NCI-H1092 treated with DMSO at 0.1 percent for 48 hours (cell line): ENCODE measurements at regions not wholly inside any gene's neighbourhood (a gene's known extent, or its start where the extent isn't known, plus 50 kb on each side); places are given as distances from the start of the nearest gene placed in this dataset.

Experiments
- DNase-seq: peaks from one replicate; lab custom pipeline; 2025; lab: John Stamatoyannopoulos, UW

DNA sequence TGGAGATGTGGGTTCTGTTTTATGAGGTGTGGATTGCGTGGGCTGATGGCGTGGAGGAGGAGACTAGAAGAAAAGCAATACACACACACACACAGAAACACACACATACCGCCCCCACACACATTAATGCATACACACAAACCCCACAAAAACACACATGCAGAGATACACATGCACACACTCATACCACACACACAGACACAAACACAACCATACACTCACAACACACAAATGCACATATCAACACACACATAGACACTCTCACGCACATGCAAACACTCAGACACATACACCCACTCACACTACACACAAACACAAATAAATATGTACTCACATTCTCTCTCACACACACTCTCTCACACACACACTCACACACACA is 75.7 kb upstream of the UBL3 start:
- DNase-seq: no peak

DNA sequence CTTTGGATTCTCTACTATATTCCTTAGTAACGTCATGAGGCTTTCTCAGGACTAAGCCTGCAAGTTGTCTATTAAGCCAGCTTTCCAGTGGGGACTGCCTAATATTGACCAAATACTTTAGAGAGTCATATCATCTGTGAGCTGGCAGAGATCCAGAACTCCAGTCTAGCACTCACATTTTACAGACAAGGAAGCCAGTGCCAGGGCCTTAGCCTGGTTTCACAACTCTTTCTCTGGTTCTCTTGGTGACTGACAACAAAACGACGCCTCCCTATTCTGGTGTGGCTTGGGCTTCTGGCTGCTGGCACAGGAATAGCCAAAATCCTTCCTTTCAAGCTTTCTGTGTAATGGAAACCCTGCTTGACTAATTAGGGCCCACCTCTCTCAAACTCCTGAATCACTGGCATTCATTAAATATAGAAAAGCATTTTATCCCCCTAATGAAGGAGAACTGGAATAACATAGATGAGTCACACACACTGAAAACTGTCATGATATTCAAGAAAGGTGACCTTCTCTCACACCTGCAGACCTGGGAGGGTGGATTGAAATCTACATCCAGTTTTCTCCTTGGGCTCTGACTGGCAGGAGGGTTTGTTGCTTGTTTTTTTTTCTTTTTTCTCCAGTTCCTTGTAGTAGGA is 75.2 kb upstream of the UBL3 start:
- DNase-seq: peak; percentile 61

DNA sequence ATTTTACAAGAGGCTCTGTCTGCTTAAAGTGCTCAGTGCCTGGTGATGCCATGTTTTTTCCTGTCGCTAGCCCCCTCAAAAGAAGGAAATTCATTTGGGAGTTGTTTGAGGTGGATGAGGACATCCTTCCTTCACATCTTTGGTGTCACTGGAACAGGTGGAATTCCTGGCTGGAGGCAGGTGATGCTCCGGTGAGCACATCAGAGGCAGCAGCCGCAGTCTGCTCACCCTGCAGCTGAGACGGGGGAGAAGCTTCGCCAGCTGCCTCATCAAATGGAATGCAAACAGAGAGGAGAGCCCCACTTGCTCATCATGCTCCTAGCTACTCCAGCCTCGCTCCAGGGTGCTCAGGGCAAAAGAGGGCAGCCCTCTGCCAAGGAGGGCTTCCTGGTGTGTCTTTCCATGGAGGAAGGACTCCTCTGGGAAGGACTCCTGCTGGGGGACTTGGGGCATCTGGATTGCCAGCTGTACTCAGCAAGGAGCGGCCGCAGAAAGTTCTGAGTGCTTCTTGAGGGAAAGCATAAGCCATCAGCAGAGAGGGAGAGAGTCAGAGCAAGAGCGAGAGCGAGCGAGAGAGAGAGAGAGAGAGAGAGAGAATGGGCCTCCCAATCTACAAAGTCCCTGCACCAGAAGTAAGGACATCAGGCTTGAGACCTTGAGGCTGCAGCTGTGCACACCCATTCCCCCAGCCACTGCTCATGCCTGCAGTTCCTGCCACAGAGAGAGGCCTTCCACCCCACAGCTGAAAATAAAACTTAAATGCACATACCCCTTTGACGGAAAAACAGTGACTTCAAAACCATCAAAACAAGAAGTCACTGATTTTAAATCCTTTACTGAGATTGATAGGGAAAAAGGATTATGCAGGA is 74.3 kb upstream of the UBL3 start:
- peak; percentile 66 for DNase-seq

DNA sequence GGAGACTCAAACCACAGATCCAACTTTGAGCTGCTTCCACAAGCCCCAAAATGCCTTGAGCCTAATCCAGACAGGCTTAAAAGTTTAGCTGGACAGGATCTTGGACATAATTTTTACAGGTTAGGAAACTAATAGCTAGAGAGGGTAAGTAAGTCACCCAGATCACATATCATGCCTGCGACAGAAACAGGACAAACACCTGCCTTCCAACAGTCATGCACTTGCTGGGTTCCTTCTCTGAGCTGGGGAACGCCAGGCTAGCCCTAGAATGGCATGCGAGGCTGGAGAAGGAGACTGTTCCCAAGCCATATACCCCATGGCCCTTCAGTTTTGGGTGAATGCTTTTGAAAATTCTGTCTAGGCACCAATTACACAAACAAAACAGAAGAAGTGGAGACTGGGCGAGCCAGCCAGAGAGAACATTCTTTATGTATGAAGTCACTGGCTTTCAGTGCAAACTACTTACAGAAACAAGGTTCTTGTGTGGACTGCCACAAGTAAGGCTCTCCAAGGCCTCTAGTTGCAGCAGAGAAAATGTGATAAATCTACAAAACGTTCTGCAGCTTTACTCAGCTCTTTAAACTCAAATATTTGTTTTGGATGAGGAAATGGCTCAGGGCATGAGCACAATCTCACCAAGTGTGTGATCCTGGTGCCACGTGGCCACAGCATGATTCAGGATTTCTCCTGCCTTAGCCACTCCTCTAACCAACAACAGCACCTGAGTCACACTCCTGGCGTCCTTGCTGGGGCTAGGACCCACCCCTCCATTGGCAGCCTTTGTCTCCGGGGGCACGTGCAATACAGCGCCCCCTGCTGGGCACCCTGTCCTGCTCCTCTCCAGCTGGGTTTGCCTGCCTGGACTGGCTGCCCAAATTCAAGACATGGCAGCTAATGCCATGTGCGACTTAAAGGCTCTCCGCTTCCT is 73.4 kb upstream of the UBL3 start:
- DNase-seq: peak; percentile 54

DNA sequence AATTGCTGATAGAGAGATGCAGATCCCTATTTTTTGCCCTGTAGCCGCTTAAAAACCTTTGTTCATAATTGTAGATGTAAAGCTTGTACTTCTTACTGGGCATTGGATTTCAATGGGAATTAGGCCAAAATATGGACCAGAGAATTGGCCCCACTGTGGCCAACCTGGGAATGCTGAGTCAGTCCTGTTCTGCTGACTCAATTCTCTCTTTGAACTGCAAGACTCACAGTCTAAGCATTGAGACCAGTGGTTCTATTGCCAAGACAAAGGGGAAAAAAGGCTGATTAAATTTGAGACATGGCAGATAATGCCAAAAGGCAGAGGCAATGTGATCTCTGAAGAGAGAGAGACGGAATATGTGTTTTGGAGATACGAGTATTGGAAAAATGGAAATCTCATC is 72.5 kb upstream of the UBL3 start:
- DNase-seq: no peak

DNA sequence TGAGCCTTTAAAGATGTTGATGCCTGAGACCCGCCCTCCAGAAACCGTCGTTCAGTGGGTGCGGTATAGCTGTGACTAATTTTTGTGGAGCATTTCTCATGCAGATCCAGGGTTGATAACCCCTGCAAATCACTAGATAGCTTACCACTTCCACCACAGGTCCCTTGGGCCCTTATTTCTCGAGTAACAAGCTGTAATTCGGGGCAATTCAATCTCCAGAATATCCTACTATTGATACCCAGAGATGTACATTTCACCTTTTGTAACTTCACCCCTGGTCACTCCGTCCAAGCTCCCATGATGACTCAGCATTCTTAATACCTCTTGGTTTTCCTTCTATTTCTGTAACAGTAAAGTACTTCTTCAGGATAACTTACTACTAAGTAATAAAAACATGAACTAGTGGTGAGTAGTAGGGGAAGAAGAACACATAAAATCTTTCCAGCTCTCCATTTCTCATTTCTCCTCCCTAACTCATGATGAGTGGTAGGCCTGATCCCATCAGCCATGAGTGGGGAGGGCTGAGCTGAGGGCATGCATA is 71.9 kb upstream of the UBL3 start:
- DNase-seq: no peak

DNA sequence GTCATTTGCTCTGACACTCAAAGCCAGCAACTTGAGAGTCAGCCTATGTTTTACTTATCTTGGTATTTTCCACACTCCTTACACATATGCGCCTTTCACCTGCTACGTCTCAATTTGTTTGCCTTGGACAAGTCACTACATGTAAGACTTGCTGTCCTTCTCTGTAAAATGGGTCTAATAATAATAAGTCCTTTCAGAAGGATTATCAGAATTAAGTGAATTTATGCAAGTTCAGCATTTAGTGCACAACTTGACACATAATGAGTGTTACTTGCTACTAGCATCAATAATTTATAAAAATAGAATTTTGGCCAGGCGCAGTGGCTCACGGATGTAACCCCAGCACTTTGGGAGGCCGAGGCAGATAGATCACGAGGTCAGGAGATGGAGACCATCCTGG is 71.1 kb upstream of the UBL3 start:
- DNase-seq: no peak

DNA sequence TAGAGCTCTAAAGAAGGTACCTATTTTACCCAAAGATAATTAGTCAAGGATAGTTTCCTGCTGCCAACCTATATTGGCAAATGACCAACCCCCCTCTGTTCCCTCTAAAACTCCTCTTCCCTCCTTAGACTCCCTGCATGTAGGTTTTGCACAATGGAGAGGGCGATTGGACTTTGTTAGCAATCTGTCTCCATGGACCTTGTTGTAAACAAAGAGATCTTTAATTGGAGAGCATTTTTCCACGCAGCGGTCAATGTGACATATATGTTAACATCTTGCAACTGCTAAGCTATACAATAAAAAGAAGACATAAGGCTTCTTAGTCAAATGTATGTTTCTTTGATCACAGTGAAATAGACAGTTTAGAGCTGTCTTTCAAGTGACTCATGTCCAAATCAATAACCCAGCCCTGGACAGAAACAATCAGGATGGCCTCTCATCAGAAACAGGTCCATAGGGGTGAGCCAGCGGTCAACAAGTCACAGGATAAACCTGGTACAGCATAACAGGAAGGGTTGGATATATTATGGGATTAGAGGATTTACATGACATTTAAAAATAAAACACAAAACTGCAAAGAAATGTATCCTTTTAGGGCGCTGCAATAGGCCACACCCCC is 69.7 kb upstream of the UBL3 start:
- no peak for DNase-seq

DNA sequence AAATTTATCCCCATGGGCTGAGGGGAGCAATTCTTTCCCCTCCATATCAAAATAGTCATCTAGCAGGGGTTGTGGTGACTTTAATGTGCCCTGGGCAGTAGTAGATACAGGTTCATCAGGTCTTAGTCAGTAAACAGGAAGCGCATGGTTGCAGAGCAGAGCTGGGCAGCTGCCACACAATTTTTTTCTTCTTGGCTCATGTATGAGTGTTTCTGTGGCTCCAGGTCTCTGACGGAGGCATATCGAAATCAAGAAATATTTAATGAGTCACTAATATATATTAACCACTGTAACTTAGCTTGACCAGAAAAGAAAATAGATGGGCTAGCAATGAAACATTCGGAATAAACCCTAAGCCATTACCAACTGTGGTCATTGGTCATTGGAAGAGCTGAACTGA is 68.4 kb upstream of the UBL3 start:
- DNase-seq: no peak

DNA sequence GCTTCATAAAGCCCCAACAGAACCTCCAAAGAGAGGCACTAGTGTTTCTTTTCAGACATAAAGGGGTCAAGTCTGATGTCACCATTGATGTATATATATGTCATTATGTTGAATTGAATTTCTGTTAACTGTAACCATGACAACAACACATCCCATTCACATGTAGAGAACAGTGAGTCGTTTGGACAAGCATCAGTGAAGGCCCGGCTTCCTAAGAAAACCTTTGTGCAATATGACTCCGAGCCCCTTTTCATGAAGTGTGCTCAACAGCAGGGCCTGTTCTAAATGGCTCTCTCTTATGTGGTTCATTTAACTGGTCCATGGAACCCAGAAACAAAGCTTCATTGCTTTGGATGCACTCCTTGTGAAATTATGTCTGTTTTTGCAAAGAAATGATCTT is 67.2 kb upstream of the UBL3 start:
- no peak for DNase-seq

DNA sequence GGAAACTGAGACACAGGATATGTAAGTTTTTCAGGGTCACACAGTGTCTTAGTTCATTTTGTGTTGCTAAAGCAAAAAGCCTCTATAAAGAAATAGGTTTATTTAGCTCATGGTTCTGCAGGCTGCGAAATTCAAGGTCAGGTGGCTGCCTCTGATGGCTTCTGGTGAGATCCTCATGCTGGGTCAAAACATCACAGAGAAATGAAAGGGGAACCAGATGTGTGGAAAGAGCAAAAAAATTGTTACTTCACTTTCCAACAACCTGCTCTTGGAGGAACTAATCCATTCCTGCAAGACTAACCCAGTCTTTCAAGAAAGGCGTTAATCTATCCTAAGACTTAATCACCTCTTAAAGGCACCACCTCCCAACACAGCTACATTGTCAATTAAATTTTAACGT is 64.2 kb upstream of the UBL3 start:
- DNase-seq: no peak

DNA sequence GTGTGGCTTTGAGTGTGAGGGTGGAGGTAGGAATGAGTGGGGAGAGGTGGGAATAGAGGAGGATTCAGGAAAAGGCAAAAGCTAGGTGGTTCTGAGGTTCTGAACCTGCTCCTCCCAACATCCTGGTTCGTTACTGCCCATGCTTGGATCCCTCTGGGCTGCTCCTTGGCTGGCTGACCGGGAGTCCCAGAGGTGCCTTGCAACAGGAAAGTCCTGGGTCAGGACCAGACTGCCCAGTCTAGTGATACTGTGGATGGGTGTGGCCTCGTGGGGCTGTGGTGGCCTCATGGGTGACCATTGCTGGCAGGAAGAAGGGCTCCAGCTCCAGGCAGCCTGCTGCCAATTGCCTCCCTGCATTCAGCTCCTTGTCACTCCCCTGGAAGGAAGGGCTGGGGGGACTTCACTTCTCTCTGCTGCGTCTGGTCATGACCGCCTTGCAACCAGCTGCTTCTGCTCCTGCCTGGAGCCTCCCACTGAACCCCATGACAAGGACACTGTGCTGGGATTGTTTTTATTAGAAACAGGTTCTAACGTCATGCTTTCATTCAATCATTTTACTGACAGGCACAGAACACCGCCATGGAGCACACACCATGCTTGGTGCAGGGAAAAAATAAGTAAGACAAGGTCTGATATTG is 61.5 kb upstream of the UBL3 start:
- DNase-seq: no peak

DNA sequence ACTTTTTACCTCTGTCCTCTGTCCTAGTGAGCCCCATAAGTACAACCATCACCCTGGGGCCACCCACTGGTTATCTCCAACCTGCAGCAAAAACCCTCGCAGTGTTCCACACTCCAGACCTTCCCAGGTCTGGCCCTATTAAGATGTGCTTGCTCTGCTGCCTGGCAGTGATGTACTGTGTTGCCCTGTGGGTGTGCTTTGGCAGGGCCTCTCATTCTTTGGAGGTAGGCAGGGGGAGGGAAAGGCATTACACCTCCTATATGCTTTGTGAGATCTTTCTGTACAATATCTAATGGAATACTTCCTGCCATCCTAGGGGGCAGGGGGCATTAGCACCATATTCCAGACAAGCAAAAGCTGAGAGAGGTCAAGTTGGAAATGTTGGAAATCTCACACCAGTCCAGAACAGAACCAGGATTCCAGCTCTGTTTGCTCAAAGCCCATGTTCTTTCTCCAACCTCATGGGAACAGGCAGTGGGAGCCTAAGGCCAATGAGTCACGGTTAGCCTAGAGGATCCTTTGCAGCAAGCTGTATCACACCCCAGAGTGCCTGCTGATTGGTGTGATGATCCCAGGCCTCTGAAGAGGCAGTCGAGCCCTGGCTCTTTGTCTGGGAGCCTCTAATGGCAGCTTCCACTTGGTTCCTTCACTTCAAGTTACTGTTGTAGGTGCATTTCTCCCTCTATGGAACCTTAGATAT is 59.7 kb upstream of the UBL3 start:
- DNase-seq: no peak

DNA sequence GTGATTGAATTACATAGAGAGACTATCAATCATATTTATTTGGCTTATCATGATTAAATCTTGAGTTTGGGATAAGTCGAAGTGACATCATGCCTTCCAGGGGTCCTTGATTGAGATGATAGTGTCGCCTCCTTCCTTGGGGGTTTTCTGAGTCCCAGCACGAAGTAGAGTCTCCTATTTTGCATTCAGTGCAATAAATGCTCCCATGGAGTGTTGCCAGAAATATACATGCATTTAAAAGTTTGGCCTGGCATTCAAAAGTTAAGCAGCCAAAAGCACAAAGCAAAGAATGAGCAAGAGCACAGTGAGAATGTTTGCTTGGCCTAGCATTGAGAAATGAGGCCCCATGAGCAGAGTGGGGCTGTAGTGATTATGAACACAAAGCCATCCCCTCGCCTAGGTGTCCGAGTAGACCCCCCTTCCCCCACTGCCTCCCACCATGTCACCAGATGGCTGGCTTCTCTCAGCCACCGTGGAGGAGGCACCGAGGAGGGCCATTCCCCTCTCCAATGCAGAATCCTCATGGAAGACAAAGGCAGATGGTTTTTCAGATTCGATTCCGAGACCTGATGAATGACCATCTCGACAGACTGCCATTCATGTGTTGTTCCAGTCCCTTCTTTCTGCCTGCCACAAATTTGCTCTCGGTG is 58.8 kb upstream of the UBL3 start:
- DNase-seq: no peak

DNA sequence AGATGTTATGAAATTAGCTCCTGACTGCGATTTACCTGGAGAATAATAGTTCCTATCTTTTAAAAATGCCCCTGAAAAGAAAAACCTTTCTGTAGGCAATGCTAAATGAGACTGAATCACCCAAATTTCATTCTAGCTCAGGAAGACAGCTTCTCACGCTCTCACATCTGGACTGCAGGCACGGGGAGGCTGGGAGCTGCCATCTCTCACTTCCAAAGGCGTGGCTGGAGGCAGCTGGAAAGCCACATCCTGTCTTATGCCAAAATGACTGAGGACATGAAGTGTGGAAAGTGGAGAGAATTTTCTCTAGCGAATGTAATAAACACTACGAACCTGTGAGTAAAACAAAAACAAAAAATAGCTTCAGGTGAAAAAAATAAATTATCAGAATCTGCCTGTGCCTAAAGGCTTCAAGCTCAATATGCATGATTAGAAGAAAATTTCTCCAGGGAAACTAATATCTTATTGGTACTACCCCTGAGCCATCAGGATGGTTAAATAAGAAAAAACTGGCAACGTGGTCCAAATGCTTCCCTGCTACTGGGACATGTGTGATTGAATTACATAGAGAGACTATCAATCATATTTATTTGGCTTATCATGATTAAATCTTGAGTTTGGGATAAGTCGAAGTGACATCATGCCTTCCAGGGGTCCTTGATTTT is 58.1 kb upstream of the UBL3 start:
- DNase-seq: no peak

DNA sequence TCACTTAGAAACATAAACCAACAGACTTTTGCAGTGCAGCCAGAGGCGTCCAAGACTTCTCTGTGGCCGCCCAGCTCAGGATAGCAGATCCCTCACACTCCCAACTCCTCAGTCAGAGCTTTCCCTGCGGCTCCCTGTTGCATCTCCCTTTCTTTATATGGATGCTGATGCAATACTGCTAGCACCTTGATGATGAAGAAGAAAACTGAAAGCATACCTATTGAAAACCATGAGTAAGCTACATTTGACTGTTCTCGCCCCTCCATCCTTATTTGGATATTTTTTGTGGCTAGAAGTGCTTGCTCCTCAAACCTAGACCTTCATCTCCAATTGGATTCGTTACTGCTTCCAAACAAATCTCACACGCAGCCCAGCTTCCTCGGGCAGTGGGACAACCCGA is 57.3 kb upstream of the UBL3 start:
- no peak for DNase-seq

DNA sequence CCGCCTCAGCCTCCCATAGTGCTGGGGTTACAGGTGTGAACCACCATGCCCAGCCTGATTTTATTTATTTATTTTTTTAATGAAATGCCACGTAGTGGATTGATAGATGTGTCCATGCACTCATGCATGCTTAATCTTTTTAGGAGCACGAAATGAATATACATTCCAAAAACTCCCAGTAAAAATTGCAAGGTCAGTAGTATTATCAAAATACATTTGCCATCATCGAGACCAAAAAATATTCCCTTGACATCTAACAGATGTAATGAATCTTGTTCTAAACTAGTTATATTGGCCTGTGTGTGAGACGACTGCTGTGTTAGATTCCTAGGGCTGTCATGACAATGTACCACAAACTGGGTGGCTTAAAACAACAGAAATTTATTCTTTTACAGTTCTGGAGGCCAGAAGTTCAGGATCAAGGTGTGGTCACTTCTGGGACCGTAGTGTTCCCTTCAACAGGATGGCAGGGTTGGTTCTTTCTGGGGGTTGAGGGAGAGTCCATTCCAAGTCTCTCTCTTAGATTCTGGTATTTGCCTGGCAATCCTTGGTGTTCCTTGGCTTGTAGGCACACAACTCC is 56.1 kb upstream of the UBL3 start:
- no peak for DNase-seq

DNA sequence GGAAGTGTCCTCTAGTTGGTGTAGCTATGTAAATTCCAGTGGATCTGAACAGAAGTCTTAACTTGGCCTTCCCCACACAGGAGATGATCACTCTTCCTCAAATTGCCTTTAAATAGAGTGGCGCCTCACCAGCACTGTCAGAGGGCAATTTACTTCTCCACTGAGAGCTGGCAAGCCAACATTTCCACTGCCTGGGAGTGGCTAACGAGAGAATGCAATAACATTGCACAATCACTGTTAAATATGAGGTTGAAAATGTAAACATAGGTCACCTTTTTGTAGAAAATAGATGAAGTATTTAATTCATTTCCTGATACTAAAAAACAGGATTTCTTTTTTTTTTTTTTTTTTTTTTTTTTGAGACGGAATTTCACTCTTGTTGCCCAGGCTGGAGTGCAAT is 55.4 kb upstream of the UBL3 start:
- DNase-seq: no peak

DNA sequence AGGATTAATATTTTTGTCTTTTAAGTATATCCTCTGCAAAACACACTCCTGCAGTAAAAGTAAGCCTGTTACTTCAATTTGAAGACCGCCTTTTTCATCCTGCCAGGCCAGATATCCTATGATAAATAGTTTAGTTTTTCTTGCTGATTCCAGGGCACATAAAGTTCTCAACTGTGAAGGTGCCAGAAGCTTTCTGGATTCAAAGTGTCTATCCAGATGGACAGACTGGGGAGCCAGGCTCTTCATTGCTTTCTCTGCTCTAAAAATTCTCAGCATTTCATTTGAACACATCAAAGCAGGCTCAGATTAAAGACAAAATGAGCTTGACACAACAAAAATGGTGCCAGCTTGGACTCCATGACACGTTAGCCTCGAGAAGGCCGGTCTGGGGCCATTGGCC is 53.6 kb upstream of the UBL3 start:
- no peak for DNase-seq
